ENCODE measurements at regions not wholly inside any gene's neighbourhood (a gene's known extent, or its start where the extent isn't known, plus 50 kb on each side); places are given as distances from the start of the nearest gene placed in this dataset.

DNA sequence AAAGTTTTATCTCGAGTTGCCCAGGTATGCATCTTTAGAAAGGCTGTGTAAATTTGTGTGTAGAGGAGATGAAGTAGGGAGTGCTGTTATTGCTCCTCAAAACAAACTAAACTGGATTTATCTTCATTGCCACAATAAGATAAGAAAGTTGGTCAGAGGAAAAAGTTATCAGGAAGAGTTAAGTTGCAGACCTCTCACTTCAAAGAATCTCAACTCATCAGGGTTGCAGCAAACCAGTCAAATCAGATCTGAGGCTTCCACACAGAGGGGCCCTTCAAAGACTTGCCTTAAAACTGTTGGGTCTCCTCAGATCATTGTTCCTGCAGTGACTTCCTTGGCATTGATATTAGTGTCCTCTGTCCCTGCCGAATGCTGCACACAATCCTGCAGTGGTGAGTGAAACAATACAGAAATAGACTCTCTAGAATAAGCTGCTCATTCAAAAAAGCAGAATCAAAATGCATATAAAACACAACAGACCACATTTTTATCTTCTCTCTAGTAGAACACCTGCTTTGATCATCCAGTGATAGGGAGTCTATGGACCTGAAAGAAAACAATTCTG is 191.2 kb upstream of the CBLB start:
- TF ChIP-seq CTCF (IDR thresholded peaks at IDR 0.05) = no peak
- no peak for TF ChIP-seq POLR2A (IDR thresholded peaks at IDR 0.05; ENCODE audit: low read depth)
- TF ChIP-seq EP300 (IDR thresholded peaks at IDR 0.05) = no peak
- TF ChIP-seq POLR2AphosphoS5 (IDR thresholded peaks at IDR 0.05) = no peak

All from esophagus muscularis mucosa (tissue), 4 donors.